Astrocyte (in vitro differentiated cells and primary cell): ENCODE measurements at regions not wholly inside any gene's neighbourhood (a gene's known extent, or its start where the extent isn't known, plus 50 kb on each side); places are given as distances from the start of the nearest gene placed in this dataset.

Source experiments
- DNase-seq: peaks from one replicate; pipeline ENCODE4 v3.0.0-alpha.2; 2010; ENCODE audit warnings: low read depth
- FAIRE-seq: peaks from 2 replicates; lab custom pipeline; 2011; peaks lifted over from hg19 to GRCh38; lab: Jason Lieb, UNC
- H2AFZ ChIP-seq: 2 replicates; pipeline ENCODE4 v1.6.0; 2012; ENCODE audit warnings: low read depth, low read length, inconsistent platforms
- H3K27ac ChIP-seq: 2 replicates; pipeline ENCODE4 v1.5.1; 2011; ENCODE audit warnings: low read depth, low read length, inconsistent platforms
- H3K27me3 ChIP-seq: 2 replicates; pipeline ENCODE4 v1.6.0; 2011; ENCODE audit warnings: low read length, inconsistent platforms; ENCODE audit not compliant: insufficient read depth
- H3K36me3 ChIP-seq: 2 replicates; pipeline ENCODE4 v1.5.1; 2011; ENCODE audit warnings: low read length, inconsistent platforms; ENCODE audit not compliant: insufficient read depth
- H3K4me1 ChIP-seq: 2 replicates; pipeline ENCODE4 v1.5.1; 2011; ENCODE audit warnings: low read length, inconsistent platforms; ENCODE audit not compliant: insufficient read depth
- H3K4me2 ChIP-seq: 2 replicates; pipeline ENCODE4 v1.6.0; 2012; ENCODE audit warnings: low read length, inconsistent platforms
- H3K4me3 ChIP-seq: 2 replicates; pipeline ENCODE4 v1.5.1; 2011; ENCODE audit warnings: low read depth, mild to moderate bottlenecking, low read length, inconsistent platforms; ENCODE audit not compliant: insufficient read depth
- H3K79me2 ChIP-seq: 2 replicates; pipeline ENCODE4 v1.6.0; 2012; ENCODE audit warnings: mild to moderate bottlenecking, low read length, inconsistent platforms; ENCODE audit not compliant: insufficient read depth
- H3K9ac ChIP-seq: 2 replicates; pipeline ENCODE4 v1.6.0; 2012; ENCODE audit warnings: mild to moderate bottlenecking, low read length, inconsistent platforms
- H3K9me3 ChIP-seq: 2 replicates; pipeline ENCODE4 v1.5.1; 2012; ENCODE audit warnings: low read depth, mild to moderate bottlenecking, low read length, inconsistent platforms; ENCODE audit not compliant: insufficient read depth
- H4K20me1 ChIP-seq: 2 replicates; pipeline ENCODE4 v1.6.0; 2012; ENCODE audit warnings: low read length, inconsistent platforms; ENCODE audit not compliant: insufficient read depth
- H3K27ac Mint-ChIP-seq: one replicate; pipeline ENCODE4 v1.8.0; 2021; ENCODE audit warnings: mild to moderate bottlenecking, mixed read lengths; ENCODE audit not compliant: unreplicated experiment
- H3K27me3 Mint-ChIP-seq: one replicate; pipeline ENCODE4 v1.8.0; 2021; ENCODE audit warnings: low read depth, mixed read lengths; ENCODE audit not compliant: unreplicated experiment
- H3K36me3 Mint-ChIP-seq: one replicate; pipeline ENCODE4 v1.8.0; 2021; ENCODE audit warnings: low read depth, mixed read lengths; ENCODE audit not compliant: unreplicated experiment
- H3K4me1 Mint-ChIP-seq: one replicate; pipeline ENCODE4 v1.8.0; 2021; ENCODE audit warnings: low read depth, mixed read lengths; ENCODE audit not compliant: unreplicated experiment
- H3K4me3 Mint-ChIP-seq: one replicate; pipeline ENCODE4 v1.8.0; 2021; ENCODE audit warnings: mild to moderate bottlenecking, moderate library complexity, mixed read lengths; ENCODE audit not compliant: unreplicated experiment
- H3K9me3 Mint-ChIP-seq: one replicate; pipeline ENCODE4 v1.8.0; 2021; ENCODE audit warnings: mild to moderate bottlenecking, mixed read lengths; ENCODE audit not compliant: unreplicated experiment
- EZH2 ChIP-seq: IDR thresholded peaks from 2 replicates; pipeline ENCODE4 v1.6.1; 2012; ENCODE audit warnings: mild to moderate bottlenecking, low read length, inconsistent platforms; ENCODE audit not compliant: insufficient read depth
- TF ChIP-seq, protein P1 (sequence below): IDR thresholded peaks from 2 replicates; pipeline ENCODE4 v1.5.1; 2011; ENCODE audit warnings: low read depth, mild to moderate bottlenecking, inconsistent platforms, low read length, moderate library complexity; ENCODE audit not compliant: insufficient read depth

DNA sequence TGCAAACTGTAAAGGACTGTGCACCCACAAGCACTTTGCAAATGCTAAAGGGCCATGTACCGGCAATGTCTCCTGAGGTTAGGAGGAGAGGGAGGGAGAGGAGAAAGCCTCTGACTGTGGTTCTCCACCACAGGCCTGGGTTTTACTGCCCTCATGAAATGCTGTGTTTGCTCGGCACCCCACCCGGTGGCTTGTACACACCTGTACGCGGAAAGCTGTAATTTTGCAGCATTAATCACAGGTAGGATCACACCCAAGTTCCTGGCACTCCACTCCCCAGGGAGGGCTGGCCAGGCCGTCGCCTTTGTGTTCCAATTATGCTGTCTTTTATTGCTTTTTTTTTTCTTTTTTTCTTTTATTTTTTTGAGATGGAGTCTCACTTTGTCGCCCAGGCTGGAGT is 78.5 kb upstream of the MYL10 start:
- Histone ChIP-seq H3K9me3 (no peaks in the 10 kb centered on the region), H3K27me3 (peaks cover 24% of the 10 kb centered on the region), H3K36me3 (no peaks in the 10 kb centered on the region), H3K4me2 (no peak overlapping the region), H3K4me3 (no peak overlapping the region), H3K79me2 (no peaks in the 10 kb centered on the region), H4K20me1 (no peaks in the 10 kb centered on the region), H3K4me1 (no peaks in the 10 kb centered on the region), H3K27ac (no peak overlapping the region), H2AFZ (no peak overlapping the region), H3K9ac (no peak overlapping the region)
- no peak overlapping the region for H3K4me3 Mint-ChIP-seq
- H3K27ac Mint-ChIP-seq: no peak overlapping the region
- peaks cover under 1% of the 10 kb centered on the region for H3K9me3 Mint-ChIP-seq
- FAIRE-seq (no peak), DNase-seq (no peak)
- TF ChIP-seq, protein P1, sequence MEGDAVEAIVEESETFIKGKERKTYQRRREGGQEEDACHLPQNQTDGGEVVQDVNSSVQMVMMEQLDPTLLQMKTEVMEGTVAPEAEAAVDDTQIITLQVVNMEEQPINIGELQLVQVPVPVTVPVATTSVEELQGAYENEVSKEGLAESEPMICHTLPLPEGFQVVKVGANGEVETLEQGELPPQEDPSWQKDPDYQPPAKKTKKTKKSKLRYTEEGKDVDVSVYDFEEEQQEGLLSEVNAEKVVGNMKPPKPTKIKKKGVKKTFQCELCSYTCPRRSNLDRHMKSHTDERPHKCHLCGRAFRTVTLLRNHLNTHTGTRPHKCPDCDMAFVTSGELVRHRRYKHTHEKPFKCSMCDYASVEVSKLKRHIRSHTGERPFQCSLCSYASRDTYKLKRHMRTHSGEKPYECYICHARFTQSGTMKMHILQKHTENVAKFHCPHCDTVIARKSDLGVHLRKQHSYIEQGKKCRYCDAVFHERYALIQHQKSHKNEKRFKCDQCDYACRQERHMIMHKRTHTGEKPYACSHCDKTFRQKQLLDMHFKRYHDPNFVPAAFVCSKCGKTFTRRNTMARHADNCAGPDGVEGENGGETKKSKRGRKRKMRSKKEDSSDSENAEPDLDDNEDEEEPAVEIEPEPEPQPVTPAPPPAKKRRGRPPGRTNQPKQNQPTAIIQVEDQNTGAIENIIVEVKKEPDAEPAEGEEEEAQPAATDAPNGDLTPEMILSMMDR: no peak
- TF ChIP-seq EZH2: no peak
- H3K27me3 Mint-ChIP-seq: peaks cover 19% of the 10 kb centered on the region
- H3K4me1 Mint-ChIP-seq: no peaks in the 10 kb centered on the region
- H3K36me3 Mint-ChIP-seq: no peaks in the 10 kb centered on the region

DNA sequence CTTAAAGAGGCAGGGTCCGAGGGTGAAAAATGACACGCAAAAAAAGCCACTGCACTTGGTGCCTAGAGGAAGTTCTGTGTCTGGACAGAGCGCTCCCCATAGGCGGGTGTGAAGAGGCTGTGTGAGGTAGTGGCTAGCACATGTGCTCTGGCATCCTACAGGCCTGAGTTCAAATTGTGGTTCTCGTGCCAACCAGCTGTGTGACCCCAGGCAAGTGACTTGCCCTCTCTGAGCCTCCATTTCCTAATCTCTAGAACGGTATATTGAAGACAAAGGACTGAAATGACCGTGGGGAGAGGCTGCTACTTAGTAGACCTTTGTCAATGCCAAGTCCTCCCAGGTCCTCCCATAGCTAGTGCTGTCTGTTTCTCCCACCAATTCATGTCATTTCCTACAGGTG is 79.1 kb upstream of the MYL10 start:
- H2AFZ ChIP-seq: no peak overlapping the region
- FAIRE-seq: no peak

DNA sequence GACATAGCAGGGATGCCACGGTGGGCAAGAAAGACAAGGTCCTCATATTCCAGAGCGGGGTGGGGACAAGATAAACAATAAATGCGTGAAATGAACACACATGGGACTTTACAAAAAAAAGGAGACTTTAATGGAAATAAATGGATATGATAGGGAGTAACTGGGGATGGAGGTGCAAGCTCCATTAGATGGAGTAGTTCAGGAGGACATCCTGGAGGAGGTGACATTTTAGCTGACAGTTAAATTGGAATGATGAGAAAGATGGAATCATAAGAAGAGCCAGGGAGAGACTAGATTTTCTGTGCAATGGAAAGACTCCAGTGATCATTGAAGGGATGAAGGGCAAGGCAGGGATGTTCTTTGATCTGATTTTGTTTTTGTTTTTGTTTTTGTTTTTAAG is 83.6 kb upstream of the MYL10 start:
- Histone ChIP-seq H3K79me2 (no peaks in the 10 kb centered on the region), H4K20me1 (no peaks in the 10 kb centered on the region), H3K4me3 (no peak overlapping the region), H3K27ac (no peak overlapping the region), H3K9me3 (no peaks in the 10 kb centered on the region), H3K4me2 (no peak overlapping the region), H2AFZ (no peak overlapping the region), H3K27me3 (peaks cover 6% of the 10 kb centered on the region), H3K9ac (no peak overlapping the region), H3K36me3 (no peaks in the 10 kb centered on the region), H3K4me1 (peaks cover 4% of the 10 kb centered on the region)
- Mint-ChIP-seq H3K4me3 (no peak overlapping the region), H3K36me3 (no peaks in the 10 kb centered on the region), H3K9me3 (no peaks in the 10 kb centered on the region), H3K27ac (no peak overlapping the region), H3K4me1 (no peaks in the 10 kb centered on the region), H3K27me3 (peaks cover 20% of the 10 kb centered on the region)
- no peak for FAIRE-seq
- no peak for DNase-seq
- no peak for TF ChIP-seq EZH2
- TF ChIP-seq, protein P1: no peak

More for the DNA sequence above, 79.1 kb upstream of the MYL10 start:
- Mint-ChIP-seq H3K27ac (no peak overlapping the region), H3K4me3 (no peak overlapping the region), H3K36me3 (no peaks in the 10 kb centered on the region), H3K4me1 (no peaks in the 10 kb centered on the region), H3K9me3 (no peaks in the 10 kb centered on the region), H3K27me3 (peaks cover 22% of the 10 kb centered on the region)
- Histone ChIP-seq H3K4me2 (no peak overlapping the region), H3K9me3 (no peaks in the 10 kb centered on the region), H3K9ac (no peak overlapping the region), H3K36me3 (no peaks in the 10 kb centered on the region), H3K4me1 (no peaks in the 10 kb centered on the region), H3K4me3 (no peak overlapping the region), H3K27ac (no peak overlapping the region), H3K27me3 (peaks cover 24% of the 10 kb centered on the region), H4K20me1 (no peaks in the 10 kb centered on the region), H3K79me2 (no peaks in the 10 kb centered on the region)
- TF ChIP-seq, protein P1: no peak
- TF ChIP-seq EZH2: no peak
- no peak for DNase-seq
